K562 (cell line): ENCODE measurements at regions not wholly inside any gene's neighbourhood (a gene's known extent, or its start where the extent isn't known, plus 50 kb on each side); places are given as distances from the start of the nearest gene placed in this dataset.

ENCODE experiments used
- EZH2 ChIP-seq: IDR thresholded peaks from 2 replicates; pipeline ENCODE4 v1.6.1; 2012; ENCODE audit warnings: low read depth, mild to moderate bottlenecking, inconsistent platforms, low read length, borderline replicate concordance
- LEF1 ChIP-seq: fragments of 450-650 bp; IDR thresholded peaks from 2 replicates; pipeline ENCODE4 v1.6.1; 2016; ENCODE audit warnings: mild to moderate bottlenecking
- POLR2AphosphoS2 ChIP-seq: IDR thresholded peaks from 2 replicates; pipeline ENCODE4 v1.6.1; 2012; ENCODE audit warnings: low read length, improper control_type of control experiment
- SMARCA4 ChIP-seq: fragments of 450-650 bp; IDR thresholded peaks from 2 replicates; pipeline ENCODE4 v1.6.1; 2016
- SRSF9 ChIP-seq: fragments of 200-400 bp; formaldehyde crosslinking; IDR thresholded peaks from 2 replicates; pipeline ENCODE4 v1.6.1; 2017; ENCODE audit warnings: low read depth, low read length, borderline replicate concordance
- ZNF12 ChIP-seq: sonication (generic); formaldehyde crosslinking; IDR thresholded peaks from 2 replicates; pipeline ENCODE4 v1.4.0; 2020; ENCODE audit warnings: mild to moderate bottlenecking, missing genetic modification reagents

DNA sequence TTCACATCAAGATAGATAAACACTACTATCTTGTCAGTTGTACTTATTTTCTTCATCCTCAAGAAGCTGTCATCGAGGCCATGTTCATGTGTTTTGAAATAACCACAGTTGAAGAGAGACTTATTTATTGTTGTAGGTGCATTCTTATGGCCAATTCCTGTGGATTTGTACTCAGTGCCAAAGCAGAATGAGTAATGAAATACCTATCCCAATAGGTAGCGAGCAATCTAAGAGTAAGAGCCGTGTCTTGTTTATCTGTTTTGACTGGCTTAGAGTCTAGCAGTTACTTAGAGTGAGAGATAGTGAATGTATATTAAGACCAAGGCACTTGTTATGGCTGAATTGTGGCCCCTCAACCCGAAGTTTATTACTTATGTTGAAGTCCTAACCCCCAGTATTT, 631.0 kb upstream of the SPANXN1 start:
- TF ChIP-seq POLR2AphosphoS2: no peak
- no peak for TF ChIP-seq SMARCA4
- TF ChIP-seq EZH2: no peak
- no peak for TF ChIP-seq LEF1
- no peak for TF ChIP-seq ZNF12 (CRISPR knock-in tag)
- TF ChIP-seq SRSF9: no peak
